Calu3 (cell line): ENCODE measurements at regions not wholly inside any gene's neighbourhood (a gene's known extent, or its start where the extent isn't known, plus 50 kb on each side); places are given as distances from the start of the nearest gene placed in this dataset.

Source experiments
- BruUV-seq: library from RNA; stranded (reverse); fragments of 400-500 nt; replicated peaks from 2 replicates; lab custom pipeline; 2021; lab: Mats Ljungman, UMichigan
- CTCF ChIA-PET: fragments of 300-600 bp; sonication (Branson Sonifier 250); formaldehyde crosslinking; loops from one replicate; lab custom pipeline; 2022; ENCODE audit warnings: antibody characterized with exemption; lab: Charles Lee
- DNase-seq: peaks from one replicate; pipeline ENCODE4 v3.0.0; 2022
- H3K27ac Mint-ChIP-seq: one replicate; pipeline ENCODE4 v1.8.0; 2022; ENCODE audit warnings: mixed read lengths; ENCODE audit not compliant: unreplicated experiment
- H3K27me3 Mint-ChIP-seq: one replicate; pipeline ENCODE4 v1.8.0; 2022; ENCODE audit warnings: mixed read lengths; ENCODE audit not compliant: unreplicated experiment
- H3K36me3 Mint-ChIP-seq: one replicate; pipeline ENCODE4 v1.8.0; 2022; ENCODE audit warnings: mild to moderate bottlenecking, moderate library complexity, mixed read lengths; ENCODE audit not compliant: insufficient read depth, unreplicated experiment
- H3K4me1 Mint-ChIP-seq: one replicate; pipeline ENCODE4 v1.8.0; 2022; ENCODE audit warnings: mild to moderate bottlenecking, low read depth, mixed read lengths; ENCODE audit not compliant: unreplicated experiment
- H3K4me3 Mint-ChIP-seq: one replicate; pipeline ENCODE4 v1.8.0; 2022; ENCODE audit warnings: mild to moderate bottlenecking, low read depth, moderate library complexity, mixed read lengths; ENCODE audit not compliant: unreplicated experiment
- H3K9me3 Mint-ChIP-seq: one replicate; pipeline ENCODE4 v1.8.0; 2022; ENCODE audit warnings: low read depth, mixed read lengths; ENCODE audit not compliant: unreplicated experiment
- intact Hi-C: fragments of 100-400 bp; cut with micrococcal nuclease; formaldehyde crosslinking; loops from one replicate; pipeline ENCODE4 v1.10.0; 2022; ENCODE audit not compliant: unreplicated experiment
- TF ChIP-seq, protein P1 (sequence below): fragments of 200-600 bp; IDR thresholded peaks from one replicate; pipeline ENCODE4 v1.8.0; 2022; ENCODE audit warnings: antibody characterized with exemption; ENCODE audit not compliant: unreplicated experiment

DNA sequence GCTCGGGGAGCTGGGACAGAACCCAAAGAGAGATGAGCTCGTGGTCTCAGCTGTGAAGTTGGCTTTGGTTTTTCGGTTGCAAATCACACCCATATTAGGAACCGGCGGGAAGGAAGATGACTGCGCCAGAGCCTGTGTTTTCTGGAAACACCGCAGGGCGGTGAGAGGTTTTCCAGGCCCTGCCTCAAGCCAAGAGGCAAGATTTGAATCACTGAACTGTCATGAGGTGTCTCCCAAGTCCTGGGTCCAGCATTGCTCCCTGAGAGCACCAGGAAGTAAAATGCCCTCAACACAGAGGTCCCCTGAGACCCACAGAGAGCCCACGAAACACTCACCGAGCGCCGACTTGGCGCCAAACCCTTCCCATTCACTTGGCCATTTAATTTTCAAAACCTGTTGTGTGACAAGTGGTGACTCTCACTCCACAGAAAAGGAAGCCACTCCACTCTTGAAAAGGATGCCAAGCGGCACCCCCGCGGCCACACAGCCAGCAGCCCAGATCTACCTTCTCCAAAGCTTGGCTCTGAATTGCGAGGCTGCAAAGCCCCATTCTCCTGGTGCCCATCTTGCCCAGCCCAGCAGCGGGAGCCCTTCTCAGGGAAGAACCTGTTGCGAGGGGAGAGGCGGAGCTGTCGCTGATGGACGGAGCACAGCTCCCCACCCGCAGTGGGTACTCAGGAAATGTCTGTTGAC is 99.0 kb upstream of the RUNX3 start:
- no TSS peak for BruUV-seq
- Mint-ChIP-seq H3K27me3 (no peaks in the 10 kb centered on the region), H3K4me3 (no peak overlapping the region), H3K27ac (no peak overlapping the region), H3K4me1 (peaks cover 10% of the 10 kb centered on the region), H3K36me3 (peaks cover 4% of the 10 kb centered on the region), H3K9me3 (no peaks in the 10 kb centered on the region)
- TF ChIP-seq, protein P1, sequence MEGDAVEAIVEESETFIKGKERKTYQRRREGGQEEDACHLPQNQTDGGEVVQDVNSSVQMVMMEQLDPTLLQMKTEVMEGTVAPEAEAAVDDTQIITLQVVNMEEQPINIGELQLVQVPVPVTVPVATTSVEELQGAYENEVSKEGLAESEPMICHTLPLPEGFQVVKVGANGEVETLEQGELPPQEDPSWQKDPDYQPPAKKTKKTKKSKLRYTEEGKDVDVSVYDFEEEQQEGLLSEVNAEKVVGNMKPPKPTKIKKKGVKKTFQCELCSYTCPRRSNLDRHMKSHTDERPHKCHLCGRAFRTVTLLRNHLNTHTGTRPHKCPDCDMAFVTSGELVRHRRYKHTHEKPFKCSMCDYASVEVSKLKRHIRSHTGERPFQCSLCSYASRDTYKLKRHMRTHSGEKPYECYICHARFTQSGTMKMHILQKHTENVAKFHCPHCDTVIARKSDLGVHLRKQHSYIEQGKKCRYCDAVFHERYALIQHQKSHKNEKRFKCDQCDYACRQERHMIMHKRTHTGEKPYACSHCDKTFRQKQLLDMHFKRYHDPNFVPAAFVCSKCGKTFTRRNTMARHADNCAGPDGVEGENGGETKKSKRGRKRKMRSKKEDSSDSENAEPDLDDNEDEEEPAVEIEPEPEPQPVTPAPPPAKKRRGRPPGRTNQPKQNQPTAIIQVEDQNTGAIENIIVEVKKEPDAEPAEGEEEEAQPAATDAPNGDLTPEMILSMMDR, result no peak
- CTCF ChIA-PET, result no interaction called here
- intact Hi-C loops, result no loop called here
- no peak for DNase-seq

DNA sequence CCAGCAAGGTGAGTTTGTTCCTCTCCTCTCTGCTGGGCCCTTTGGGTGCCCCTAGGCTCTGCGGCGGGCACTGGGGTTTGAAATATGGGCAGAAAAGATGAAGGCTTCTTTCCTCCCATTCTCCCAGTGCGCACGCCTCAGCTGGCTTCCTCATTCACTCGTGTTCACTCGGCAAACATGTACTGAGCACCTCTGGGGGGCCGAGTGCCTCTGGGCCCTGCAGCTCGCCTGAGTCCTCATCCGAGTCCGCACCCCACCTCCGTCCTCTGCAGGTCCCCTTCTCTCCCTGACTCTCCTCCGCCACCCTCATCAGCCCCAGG is 98.5 kb upstream of the RUNX3 start:
- intact Hi-C loops, result no loop called here
- DNase-seq, result no peak
- Mint-ChIP-seq H3K4me1 (peaks cover 10% of the 10 kb centered on the region), H3K36me3 (peaks cover 4% of the 10 kb centered on the region), H3K9me3 (no peaks in the 10 kb centered on the region), H3K27ac (no peak overlapping the region), H3K27me3 (no peaks in the 10 kb centered on the region), H3K4me3 (no peak overlapping the region)
- BruUV-seq, result no TSS peak
- TF ChIP-seq, protein P1, result no peak
- CTCF ChIA-PET, result no interaction called here

DNA sequence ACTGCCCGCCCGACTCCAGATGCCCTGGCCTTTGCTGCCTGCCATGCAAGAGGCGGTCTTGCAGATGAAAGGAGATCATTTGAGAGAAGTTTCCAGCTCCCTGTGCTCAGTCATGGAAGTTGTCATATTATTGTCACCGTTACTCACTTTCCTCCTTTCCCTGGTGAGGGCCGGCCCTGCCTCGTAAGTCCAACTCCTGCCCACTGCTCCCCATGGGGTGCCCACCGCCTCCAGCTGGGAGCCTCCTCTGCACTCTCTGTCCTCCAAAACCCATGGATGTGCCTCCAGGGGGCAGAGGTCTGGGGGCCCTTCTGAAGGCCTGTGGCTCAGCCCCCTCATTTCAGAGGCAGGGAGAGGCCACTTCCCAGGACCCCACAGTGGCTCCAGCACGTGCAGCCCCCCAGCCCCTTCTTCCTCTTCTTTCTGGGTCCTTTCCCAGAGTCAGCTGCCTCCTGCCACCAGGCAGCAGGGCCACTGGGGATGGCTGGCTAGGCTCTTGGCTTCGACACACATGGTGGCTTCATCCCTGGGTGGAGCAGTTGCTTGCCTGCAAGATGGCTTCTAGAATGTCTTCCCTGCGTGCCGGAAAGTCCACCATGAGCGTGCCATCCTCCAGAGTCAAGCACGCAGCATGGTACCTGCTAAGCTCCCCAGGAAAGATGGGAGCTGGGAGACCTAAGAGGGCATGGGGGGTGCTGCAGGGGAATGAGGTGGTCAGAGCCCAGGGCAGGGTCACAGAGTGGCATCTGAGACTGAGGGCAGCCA is 97.9 kb upstream of the RUNX3 start:
- Mint-ChIP-seq H3K27me3 (no peaks in the 10 kb centered on the region), H3K4me3 (no peak overlapping the region), H3K27ac (no peak overlapping the region), H3K9me3 (no peaks in the 10 kb centered on the region), H3K36me3 (peaks cover 4% of the 10 kb centered on the region), H3K4me1 (peaks cover 8% of the 10 kb centered on the region)
- intact Hi-C loops, result no loop called here
- no peak for DNase-seq
- TF ChIP-seq, protein P1, result no peak
- no TSS peak for BruUV-seq
- CTCF ChIA-PET, result no interaction called here

DNA sequence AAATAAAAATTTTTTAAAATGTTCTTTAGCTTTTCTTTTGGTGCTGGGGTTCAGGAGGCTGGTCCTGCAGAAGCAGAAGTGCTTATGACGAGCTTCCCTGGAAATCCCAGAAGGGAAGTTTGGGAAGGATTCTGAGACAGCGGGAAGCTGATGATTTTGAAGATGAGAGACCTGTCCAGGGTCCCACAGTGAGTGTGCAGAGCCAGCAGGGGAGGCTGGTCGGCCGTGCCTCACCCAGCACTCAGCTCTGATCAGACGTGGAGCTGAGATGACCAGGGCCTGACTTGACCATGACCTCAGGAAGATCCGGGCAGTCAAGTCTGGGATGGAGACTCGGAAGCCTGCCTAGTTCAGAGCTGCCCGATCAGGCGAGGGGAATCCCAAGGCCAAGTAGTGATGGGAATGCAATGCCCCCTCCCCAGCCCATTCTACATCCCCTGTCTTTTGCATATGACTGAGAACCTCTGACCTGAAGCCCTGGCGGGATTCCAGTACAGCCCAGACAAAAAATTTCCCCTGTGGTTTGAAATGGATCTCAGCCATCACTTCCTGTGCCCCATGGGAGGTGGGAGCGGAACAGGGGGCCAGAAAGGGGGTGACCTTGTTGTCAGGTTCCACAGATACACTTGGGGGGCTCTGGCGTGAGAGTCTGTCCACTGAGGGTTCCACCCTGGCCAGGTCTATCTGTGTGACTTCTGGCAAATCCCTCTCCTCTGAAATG is 96.8 kb upstream of the RUNX3 start:
- Mint-ChIP-seq H3K9me3 (no peaks in the 10 kb centered on the region), H3K27ac (no peak overlapping the region), H3K4me1 (no peaks in the 10 kb centered on the region), H3K27me3 (no peaks in the 10 kb centered on the region), H3K36me3 (no peaks in the 10 kb centered on the region), H3K4me3 (no peak overlapping the region)
- CTCF ChIA-PET, result no interaction called here
- no TSS peak for BruUV-seq
- intact Hi-C loops, result no loop called here
- TF ChIP-seq, protein P1, result no peak
- no peak for DNase-seq
